ENCODE measurements at regions not wholly inside any gene's neighbourhood (a gene's known extent, or its start where the extent isn't known, plus 50 kb on each side); places are given as distances from the start of the nearest gene placed in this dataset.

DNA sequence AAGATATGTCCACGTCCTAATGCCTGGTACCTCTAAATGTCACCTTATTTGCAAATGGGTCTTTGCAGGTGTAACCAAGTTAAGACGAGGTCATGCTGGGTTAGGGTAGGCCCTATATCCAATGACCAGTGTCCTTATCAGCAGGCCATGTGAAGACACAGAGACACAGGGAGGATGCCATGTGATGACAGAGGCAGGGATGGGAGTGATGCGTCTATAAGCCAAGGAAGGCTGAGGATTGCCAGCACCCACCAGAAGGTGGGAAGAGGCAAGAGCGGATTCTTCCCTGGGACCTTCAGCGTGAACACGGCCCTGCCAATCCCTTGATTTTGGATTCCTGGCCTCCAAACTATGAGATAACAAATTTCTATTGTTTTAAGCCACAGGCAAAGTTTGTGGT lies 123.4 kb upstream of the CXCL14 start (continued):
- TF ChIP-seq ZNF462 (CRISPR knock-in tag; IDR thresholded peaks at IDR 0.05), result no peak
- TF ChIP-seq STAT1 (IDR thresholded peaks at IDR 0.05; ENCODE audit: unreplicated experiment), result no peak
- TF ChIP-seq ETS1 (IDR thresholded peaks at IDR 0.05), result no peak
- TF ChIP-seq, protein P1, sequence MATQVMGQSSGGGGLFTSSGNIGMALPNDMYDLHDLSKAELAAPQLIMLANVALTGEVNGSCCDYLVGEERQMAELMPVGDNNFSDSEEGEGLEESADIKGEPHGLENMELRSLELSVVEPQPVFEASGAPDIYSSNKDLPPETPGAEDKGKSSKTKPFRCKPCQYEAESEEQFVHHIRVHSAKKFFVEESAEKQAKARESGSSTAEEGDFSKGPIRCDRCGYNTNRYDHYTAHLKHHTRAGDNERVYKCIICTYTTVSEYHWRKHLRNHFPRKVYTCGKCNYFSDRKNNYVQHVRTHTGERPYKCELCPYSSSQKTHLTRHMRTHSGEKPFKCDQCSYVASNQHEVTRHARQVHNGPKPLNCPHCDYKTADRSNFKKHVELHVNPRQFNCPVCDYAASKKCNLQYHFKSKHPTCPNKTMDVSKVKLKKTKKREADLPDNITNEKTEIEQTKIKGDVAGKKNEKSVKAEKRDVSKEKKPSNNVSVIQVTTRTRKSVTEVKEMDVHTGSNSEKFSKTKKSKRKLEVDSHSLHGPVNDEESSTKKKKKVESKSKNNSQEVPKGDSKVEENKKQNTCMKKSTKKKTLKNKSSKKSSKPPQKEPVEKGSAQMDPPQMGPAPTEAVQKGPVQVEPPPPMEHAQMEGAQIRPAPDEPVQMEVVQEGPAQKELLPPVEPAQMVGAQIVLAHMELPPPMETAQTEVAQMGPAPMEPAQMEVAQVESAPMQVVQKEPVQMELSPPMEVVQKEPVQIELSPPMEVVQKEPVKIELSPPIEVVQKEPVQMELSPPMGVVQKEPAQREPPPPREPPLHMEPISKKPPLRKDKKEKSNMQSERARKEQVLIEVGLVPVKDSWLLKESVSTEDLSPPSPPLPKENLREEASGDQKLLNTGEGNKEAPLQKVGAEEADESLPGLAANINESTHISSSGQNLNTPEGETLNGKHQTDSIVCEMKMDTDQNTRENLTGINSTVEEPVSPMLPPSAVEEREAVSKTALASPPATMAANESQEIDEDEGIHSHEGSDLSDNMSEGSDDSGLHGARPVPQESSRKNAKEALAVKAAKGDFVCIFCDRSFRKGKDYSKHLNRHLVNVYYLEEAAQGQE (IDR thresholded peaks at IDR 0.05; ENCODE audit: unreplicated experiment), result no peak
- no peak for TF ChIP-seq ZNF114 (CRISPR knock-in tag; IDR thresholded peaks at IDR 0.05)
- no peak for TF ChIP-seq EZH2 (IDR thresholded peaks at IDR 0.05; ENCODE audit: low read depth, unreplicated experiment)
